GM18517 (cell line): ENCODE measurements at regions not wholly inside any gene's neighbourhood (a gene's known extent, or its start where the extent isn't known, plus 50 kb on each side); places are given as distances from the start of the nearest gene placed in this dataset.

ENCODE experiments used
- ATAC-seq: cut with Tn5 transposase; IDR thresholded peaks from one replicate; pipeline ENCODE4 v1.9.1; 2021; ENCODE audit warnings: mild to moderate bottlenecking, moderate library complexity; ENCODE audit not compliant: unreplicated experiment

DNA sequence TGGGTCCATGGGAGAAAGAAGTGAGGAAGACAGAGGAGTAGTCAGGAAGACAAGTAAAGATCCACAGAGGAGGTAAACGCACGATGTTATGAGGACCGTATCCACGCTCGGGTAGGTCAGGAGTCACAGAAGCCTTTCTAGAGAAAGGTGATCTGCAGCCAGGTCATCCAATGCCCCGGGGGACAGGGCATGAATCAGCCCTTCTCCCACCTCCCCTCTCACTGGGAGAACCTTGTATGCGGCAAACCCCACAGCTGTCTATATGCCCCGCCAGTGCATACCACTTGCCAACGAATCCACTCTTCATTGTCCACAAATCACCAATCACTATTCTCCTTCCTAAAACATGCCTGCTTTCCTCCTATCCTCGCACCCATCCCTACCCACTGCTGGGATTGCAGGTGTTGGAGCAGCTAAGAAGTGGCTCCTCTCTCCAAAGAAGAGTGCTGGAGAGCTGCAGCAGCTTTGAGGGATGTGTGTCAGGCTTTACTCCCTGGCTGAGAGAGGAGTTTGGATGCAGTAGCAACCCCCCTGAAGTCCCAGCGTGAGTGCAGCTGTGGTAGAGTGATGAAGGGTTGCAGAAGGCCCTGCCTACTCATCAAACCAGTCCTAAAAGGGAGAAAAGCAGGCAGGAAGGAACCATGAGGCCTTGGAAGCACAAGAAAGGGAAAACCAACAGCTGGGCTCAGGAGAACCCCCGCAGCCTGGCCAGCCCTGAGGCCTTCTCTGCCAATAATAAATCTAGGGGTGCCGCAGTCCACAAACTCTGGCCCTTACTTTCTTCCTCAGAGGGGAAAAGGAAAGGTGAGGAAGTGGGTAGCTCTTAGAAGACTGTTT lies 102.2 kb upstream of the GADD45A start:
- ATAC-seq = no peak

- no peak for ATAC-seq
Measured at GRCh38 chr1:67583462-67583950, 101.5 kb upstream of the GADD45A start.

DNA sequence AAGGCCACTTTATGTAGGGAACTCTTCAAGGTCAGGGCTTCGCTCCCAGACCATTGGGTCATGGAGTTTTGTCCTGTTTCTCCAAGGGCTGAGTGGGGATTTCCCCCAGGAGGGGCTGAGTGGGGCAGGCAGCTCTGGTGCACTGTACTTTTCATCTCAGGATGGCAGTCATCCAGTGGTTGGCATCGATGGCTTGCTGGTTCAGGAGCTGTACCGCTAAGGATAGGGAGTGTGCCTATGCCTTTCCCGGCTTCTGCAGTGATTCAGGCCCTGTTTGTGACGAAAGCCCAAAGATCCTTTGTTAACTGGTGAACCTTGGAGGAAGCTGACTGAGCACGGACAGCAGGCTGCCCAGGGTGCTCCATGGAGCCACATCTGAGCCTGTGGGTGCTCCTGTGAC lies 100.1 kb upstream of the GADD45A start:
- ATAC-seq = no peak

GRCh38 chr1:67586596-67586995 lies 98.4 kb upstream of the GADD45A start:
- ATAC-seq = no peak

- no peak for ATAC-seq
Measured at GRCh38 chr1:67588178-67588855, 96.7 kb upstream of the GADD45A start.

- no peak for ATAC-seq
Measured at GRCh38 chr1:67589519-67590233, 95.3 kb upstream of the GADD45A start.

GRCh38 chr1:67590329-67590728 lies 94.7 kb upstream of the GADD45A start:
- no peak for ATAC-seq

- ATAC-seq = no peak
Measured at GRCh38 chr1:67594764-67595163, 90.2 kb upstream of the GADD45A start.

DNA sequence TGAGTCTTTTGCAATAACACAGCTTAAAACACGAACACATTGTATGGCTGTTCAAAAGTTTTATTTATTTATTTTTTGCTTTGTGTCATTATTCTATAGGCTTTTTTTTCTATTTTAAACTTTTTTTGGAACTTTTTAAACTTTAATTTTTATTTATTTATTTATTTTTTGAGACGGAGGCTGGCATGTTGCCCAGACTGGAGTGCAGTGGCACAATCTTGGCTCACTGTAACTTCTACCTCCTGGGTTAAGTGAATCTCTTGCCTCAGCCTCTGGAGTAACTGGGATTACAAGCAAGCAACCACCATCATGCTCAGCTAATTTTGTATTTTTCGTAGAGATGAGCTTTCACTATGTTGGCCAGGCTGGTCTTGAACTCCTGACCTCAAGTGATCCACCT lies 88.3 kb upstream of the GADD45A start:
- no peak for ATAC-seq

DNA sequence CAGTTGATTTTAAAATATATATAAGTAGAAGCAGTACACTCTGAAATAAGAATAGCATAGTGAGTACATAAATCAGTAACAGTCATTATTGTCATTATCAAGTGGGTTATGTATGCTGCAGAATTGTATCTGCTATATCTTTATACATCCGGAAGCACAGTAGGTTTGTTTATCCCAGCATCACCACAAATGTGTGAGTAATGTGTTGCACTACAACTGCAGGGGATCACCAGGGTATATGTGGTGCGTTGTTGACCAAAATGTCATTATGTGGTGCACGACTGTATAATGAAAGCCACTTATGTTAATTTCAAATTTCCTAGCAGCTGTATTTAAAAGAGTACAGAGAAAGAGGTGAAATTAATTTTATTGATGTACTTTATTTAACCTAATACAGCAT lies 87.7 kb upstream of the GADD45A start:
- no peak for ATAC-seq

GRCh38 chr1:67599085-67599484 lies 85.9 kb upstream of the GADD45A start:
- ATAC-seq = no peak

GRCh38 chr1:67601539-67601938 lies 83.5 kb upstream of the GADD45A start:
- no peak for ATAC-seq

DNA sequence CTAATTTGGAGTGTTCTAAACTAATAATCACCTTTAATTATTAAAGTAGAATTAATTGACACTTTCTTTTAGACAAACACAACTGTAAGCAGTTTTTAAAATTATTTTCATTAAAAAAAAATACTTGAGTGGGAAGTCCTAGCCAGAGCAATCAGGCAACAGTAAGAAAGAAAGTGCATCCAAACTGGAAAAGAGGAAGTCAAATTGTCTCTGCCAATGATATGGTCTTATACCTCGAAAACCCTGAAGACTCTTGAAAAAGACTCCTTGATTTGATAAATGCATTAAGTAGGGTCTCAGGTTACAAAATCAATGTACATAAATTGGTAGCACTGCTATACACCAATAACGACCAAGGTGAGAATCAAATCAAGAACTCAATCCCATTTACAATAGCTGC lies 83.0 kb upstream of the GADD45A start:
- ATAC-seq = no peak

DNA sequence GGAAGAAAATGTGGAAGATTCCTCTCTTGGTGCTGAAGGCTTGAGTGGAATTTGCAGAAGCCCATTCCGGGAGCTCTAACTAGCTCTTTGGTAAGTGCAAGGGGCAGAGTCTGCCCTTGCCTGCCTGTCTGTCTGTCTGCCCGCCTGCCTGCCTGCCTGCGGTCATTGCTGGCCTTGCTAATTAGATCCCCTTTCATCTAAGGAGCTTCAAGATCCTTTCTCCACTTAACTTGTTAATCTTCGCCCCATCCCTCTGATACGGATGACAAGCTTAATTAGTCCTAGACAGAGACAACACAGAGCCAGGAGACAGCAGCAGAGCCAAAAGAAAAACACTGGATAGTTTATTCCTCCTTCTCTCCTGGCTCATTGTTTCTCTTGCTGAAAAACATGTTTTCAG lies 80.2 kb upstream of the GADD45A start:
- ATAC-seq = no peak

DNA sequence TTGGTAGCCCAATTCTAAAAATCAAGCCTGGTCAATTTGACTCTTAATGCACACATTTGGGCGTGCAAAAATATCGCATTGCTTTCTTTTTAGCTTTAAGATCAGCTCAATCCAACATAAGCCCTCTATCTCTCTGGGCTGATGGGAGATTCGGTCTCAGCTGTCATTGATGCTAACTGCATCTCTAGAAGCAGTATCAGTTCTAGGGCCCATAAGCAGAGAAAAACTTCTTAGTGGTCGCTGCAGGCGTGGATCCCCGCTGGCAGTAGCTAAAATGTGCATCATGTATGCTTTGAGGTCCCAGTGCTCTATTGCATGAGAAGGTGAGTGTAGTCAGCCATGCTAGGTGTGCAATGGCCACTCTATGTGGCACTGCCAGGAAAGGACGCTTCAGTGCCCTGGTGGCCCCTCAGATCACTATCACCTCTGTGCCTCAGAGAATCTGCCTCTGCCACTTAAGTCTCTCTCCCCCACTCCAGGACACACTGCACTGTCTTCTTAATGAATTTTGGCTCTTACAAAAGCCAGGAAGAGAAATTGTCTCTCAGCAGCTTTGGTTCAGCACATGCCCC lies 79.7 kb upstream of the GADD45A start:
- no peak for ATAC-seq

- ATAC-seq = no peak
Measured at GRCh38 chr1:67607286-67607685, 77.7 kb upstream of the GADD45A start.

- no peak for ATAC-seq
Measured at GRCh38 chr1:67607699-67608098, 77.3 kb upstream of the GADD45A start.

GRCh38 chr1:67608661-67609576 lies 76.1 kb upstream of the GADD45A start:
- no peak for ATAC-seq

DNA sequence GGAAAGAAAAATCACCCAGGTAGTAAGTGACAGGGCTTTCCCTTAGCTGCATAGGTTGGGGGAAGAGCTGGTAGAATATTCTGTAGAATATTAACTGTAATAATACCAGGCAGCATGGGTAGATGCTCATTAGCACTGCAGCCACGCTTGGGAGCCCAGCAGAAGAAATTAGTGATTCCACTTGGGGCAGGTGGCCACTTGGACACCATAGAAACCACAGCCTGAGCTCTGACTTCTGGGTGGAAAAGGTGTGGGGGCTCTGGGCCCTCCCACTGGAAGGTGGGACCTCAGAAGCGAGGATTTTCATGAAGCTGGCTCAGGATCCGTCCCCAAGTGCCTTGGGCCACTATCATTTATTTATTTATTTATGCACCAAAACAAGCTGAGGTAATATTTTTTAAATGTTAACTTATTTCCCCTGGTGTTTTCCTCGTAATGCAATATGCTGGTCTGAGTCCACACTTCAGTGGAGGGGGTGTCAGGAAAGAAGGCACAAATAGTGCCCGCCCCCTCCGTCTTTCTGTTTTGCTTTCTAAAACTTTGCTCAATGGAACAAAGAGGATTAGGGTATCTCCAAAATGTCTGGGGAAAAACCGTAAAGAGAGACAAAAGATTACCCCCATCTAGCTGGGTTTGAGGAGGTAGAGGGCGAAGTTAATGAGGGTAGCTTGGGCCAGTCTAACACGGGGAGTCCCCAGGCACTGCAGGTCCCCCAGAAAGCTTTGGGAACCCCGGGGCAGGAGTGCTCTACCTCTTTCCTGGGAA lies 75.2 kb upstream of the GADD45A start:
- no peak for ATAC-seq

DNA sequence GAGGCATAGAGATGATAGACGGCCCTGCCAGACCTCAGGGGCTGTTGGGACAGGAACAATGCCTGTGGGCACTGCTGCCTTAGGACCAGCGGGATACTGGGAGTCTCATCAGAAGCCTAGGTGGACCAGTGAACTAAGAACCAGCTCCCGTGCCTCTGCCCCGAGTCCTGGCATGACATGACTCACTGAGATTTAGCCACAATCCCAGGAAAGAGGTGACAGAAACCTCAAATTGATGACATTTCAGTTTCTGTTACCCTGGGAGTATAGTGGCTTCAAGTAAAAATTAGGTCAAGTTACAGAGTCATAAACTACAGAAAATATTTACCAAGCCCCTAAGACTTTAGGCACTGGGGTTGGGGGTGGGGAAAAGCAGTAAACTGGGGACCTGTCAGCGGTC lies 74.6 kb upstream of the GADD45A start:
- no peak for ATAC-seq
